ENCODE measurements at regions not wholly inside any gene's neighbourhood (a gene's known extent, or its start where the extent isn't known, plus 50 kb on each side); places are given as distances from the start of the nearest gene placed in this dataset.

DNA sequence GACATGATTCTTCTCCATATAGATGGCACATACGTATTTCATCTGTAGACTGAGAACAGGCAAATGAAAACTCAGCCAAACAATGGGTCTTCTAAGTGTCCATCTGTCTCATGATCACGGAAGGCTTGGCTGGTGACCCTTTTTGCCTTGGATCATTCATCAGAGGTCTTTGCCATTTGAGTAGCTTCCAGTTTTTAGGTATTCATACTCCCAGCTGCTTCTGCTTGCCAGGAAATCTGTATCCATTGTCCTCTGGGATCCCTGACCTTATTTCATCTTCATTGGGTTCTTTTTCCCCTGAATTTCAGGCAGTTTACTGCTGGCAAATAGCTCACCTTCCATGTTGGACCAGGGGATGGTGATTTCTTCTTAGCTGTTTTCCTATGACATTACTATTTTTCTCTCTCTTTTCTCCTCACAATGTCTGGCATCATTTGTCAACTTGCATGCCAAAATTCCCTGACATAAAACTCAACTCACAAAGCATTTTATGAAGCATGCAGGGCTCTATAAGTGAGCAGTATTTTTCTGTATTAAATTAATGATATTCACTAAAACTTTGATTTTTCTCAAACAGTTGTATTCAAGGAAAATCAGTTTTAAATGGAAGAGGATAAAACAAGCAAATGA lies 241.2 kb downstream of the DNAJB9 start:
- no peaks in the 10 kb centered on the region for H3K36me3 Mint-ChIP-seq (ENCODE audit: low read depth)
- no peak for ATAC-seq (ENCODE audit: low read depth)
- no peaks in the 10 kb centered on the region for H3K9me3 Mint-ChIP-seq
- DNase-seq = no peak
- POLR2A ChIA-PET = no interaction called here
- H3K4me1 Mint-ChIP-seq = no peaks in the 10 kb centered on the region
- intact Hi-C loops (cut with micrococcal nuclease) = no loop called here
- no peaks in the 10 kb centered on the region for H3K27me3 Mint-ChIP-seq
- TF ChIP-seq, protein P1, sequence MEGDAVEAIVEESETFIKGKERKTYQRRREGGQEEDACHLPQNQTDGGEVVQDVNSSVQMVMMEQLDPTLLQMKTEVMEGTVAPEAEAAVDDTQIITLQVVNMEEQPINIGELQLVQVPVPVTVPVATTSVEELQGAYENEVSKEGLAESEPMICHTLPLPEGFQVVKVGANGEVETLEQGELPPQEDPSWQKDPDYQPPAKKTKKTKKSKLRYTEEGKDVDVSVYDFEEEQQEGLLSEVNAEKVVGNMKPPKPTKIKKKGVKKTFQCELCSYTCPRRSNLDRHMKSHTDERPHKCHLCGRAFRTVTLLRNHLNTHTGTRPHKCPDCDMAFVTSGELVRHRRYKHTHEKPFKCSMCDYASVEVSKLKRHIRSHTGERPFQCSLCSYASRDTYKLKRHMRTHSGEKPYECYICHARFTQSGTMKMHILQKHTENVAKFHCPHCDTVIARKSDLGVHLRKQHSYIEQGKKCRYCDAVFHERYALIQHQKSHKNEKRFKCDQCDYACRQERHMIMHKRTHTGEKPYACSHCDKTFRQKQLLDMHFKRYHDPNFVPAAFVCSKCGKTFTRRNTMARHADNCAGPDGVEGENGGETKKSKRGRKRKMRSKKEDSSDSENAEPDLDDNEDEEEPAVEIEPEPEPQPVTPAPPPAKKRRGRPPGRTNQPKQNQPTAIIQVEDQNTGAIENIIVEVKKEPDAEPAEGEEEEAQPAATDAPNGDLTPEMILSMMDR (IDR thresholded peaks at IDR 0.05) = no peak
- no peak overlapping the region for H3K4me3 Mint-ChIP-seq
- CTCF ChIA-PET = no interaction called here
- no peak overlapping the region for H3K27ac Mint-ChIP-seq

DNA sequence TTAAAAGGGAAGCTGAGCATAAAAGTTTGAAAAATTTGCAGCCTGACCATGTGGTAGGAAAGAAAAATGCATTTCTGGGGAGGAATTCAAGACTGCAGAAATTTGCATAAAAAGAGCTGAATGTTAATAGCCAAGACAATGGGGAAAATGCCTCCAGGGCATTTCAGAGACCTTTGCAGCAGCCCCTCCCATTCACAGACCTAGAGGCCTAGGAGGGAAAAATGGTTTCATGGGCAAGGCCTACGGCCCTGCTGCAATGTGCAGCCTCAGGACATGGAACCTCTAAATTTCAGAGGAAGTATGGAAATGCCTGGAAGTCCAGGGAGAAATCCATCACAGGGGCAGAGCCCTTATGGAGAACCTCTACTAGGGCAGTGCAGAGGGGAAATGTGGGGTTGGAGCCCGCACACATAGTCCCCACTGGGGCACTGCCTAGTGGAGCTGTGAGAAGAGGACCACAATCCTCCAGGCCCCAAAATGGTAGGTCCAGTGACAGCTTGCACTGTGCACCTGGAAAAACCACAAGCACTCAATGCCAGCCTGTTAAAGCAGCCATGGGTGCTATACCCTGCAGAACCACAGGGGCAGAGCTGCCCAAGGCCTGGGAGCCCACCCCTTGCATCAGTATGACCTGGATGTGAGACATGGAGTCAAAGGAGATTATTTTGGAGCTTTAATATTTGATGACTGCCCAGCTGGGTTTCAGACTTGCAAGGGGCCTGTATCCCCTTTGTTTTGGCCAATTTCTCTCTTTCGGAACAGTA lies 243.8 kb downstream of the DNAJB9 start:
- Mint-ChIP-seq H3K4me1 (no peaks in the 10 kb centered on the region), H3K27ac (no peak overlapping the region), H3K9me3 (no peaks in the 10 kb centered on the region), H3K27me3 (no peaks in the 10 kb centered on the region), H3K4me3 (no peak overlapping the region), H3K36me3 (ENCODE audit: low read depth) (no peaks in the 10 kb centered on the region)
- intact Hi-C loops (cut with micrococcal nuclease) = no loop called here
- ATAC-seq (ENCODE audit: low read depth) = no peak
- ChIA-PET CTCF (no interaction called here), POLR2A (no interaction called here)
- TF ChIP-seq, protein P1 (IDR thresholded peaks at IDR 0.05) = no peak
- DNase-seq = no peak

DNA sequence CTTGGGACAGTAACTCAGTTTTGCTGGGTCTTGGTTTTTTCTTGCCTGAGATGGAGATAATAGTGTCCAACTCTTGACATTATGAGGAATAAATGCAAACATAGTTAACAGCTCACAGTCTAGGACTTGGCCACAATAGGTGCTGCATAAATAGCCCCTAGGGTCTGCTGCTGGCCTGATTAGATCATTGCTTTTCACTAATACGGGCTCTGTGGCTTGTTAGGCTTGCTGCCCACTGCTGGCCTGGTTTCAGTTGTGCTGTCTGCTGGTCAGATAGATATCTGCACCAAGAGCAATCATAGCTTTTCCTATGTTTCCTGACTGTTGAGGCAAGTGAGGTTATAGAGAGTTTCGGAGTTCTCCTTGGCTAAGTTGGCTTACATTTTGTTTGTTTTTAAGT lies 246.1 kb downstream of the DNAJB9 start:
- Mint-ChIP-seq H3K36me3 (ENCODE audit: low read depth) (no peaks in the 10 kb centered on the region), H3K27me3 (no peaks in the 10 kb centered on the region), H3K4me3 (no peak overlapping the region), H3K9me3 (no peaks in the 10 kb centered on the region), H3K4me1 (no peaks in the 10 kb centered on the region), H3K27ac (no peak overlapping the region)
- ATAC-seq (ENCODE audit: low read depth) (no peak), DNase-seq (no peak)
- CTCF ChIA-PET = no interaction called here
- POLR2A ChIA-PET = no interaction called here
- TF ChIP-seq, protein P1 (IDR thresholded peaks at IDR 0.05) = no peak
- intact Hi-C loops (cut with micrococcal nuclease) = no loop called here

DNA sequence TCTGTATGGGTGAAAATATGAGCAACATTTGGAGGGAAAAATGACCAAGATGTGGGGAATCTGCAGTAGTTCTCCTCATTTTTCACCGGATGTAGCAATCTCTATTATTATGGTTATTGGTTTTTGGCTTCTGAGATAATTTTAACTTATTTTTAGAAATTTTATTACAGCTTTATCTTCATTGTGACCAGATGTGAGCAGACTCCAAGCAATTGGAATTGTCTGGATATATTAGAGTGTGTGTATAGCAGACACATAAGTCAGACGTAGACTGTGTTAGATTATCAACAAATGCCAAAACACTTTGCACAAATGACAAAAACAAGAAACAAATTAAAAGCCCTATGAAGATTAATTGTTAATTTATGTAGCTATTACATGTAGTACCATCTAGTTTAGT lies 249.1 kb downstream of the DNAJB9 start:
- DNase-seq (no peak), ATAC-seq (ENCODE audit: low read depth) (no peak)
- Mint-ChIP-seq H3K27ac (no peak overlapping the region), H3K9me3 (no peaks in the 10 kb centered on the region), H3K27me3 (no peaks in the 10 kb centered on the region), H3K4me3 (no peak overlapping the region), H3K4me1 (no peaks in the 10 kb centered on the region), H3K36me3 (ENCODE audit: low read depth) (no peaks in the 10 kb centered on the region)
- ChIA-PET POLR2A (no interaction called here), CTCF (no interaction called here)
- intact Hi-C loops (cut with micrococcal nuclease) = no loop called here
- TF ChIP-seq, protein P1 (IDR thresholded peaks at IDR 0.05) = no peak

DNA sequence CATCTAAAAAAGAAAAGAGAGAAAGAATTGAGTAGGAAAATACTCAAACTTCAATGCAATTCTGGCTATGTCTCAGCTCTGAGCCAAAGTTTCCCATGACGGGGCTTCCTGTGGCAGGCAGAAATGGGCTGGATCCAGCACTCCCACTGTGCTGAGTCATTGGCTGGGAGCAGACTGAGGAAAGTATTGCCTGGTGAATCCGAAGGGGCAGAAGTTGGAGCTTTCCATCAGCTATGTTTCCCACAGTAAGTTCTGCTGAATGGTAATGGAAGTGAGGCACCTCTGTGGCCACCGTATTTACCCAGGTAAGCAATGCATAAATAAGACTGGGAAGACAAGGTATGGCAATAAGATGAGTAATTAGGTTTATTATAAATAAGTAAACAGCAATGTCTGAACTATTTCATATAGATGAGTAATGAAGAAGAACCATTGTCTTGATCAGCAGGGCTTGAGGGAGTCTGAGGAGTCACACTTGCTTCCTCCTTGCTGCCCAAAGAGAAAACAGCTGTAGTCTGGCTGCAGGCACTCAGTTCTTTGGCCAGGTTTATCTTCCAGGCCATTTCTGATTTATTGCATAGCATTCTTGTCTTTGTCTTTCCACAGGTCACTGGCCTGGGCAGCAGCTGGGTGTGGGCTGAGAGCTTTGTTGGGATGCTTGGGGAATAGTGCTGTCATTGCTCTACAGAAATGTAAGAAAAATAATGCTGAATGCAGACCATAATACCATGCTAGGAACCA lies 255.3 kb downstream of the DNAJB9 start:
- Mint-ChIP-seq H3K4me3 (no peak overlapping the region), H3K36me3 (ENCODE audit: low read depth) (no peaks in the 10 kb centered on the region), H3K27ac (no peak overlapping the region), H3K4me1 (no peaks in the 10 kb centered on the region), H3K9me3 (no peaks in the 10 kb centered on the region), H3K27me3 (no peaks in the 10 kb centered on the region)
- POLR2A ChIA-PET = no interaction called here
- intact Hi-C loops (cut with micrococcal nuclease) = no loop called here
- CTCF ChIA-PET = no interaction called here
- ATAC-seq (ENCODE audit: low read depth) (no peak), DNase-seq (no peak)
- TF ChIP-seq, protein P1 (IDR thresholded peaks at IDR 0.05) = no peak
